HG03575 (cell line): ENCODE measurements at regions not wholly inside any gene's neighbourhood (a gene's known extent, or its start where the extent isn't known, plus 50 kb on each side); places are given as distances from the start of the nearest gene placed in this dataset.

Source experiments
- ATAC-seq: cut with Tn5 transposase; IDR thresholded peaks from one replicate; pipeline ENCODE4 v1.9.1; 2021; ENCODE audit not compliant: unreplicated experiment, insufficient number of reproducible peaks, low FRiP score; ENCODE audit errors: extremely low read depth

GRCh38 chr1:209249785-209250440 is 333.6 kb upstream of the CAMK1G start:
- no peak for ATAC-seq

- no peak for ATAC-seq
Measured at GRCh38 chr1:209250861-209251636, 332.5 kb upstream of the CAMK1G start.

GRCh38 chr1:209256766-209257350 is 326.7 kb upstream of the CAMK1G start:
- no peak for ATAC-seq

- no peak for ATAC-seq
Measured at GRCh38 chr1:209257454-209257853, 326.1 kb upstream of the CAMK1G start.

- ATAC-seq = no peak
Measured at GRCh38 chr1:209260136-209260535, 323.4 kb upstream of the CAMK1G start.

- no peak for ATAC-seq
Measured at GRCh38 chr1:209262631-209263030, 320.9 kb upstream of the CAMK1G start.

- ATAC-seq = no peak
Measured at GRCh38 chr1:209265301-209265700, 318.2 kb upstream of the CAMK1G start.

GRCh38 chr1:209266590-209267205 is 316.8 kb upstream of the CAMK1G start:
- no peak for ATAC-seq

- no peak for ATAC-seq
Measured at GRCh38 chr1:209267968-209268367, 315.5 kb upstream of the CAMK1G start.

- ATAC-seq = no peak
Measured at GRCh38 chr1:209268479-209268878, 315.0 kb upstream of the CAMK1G start.

GRCh38 chr1:209276321-209276720 is 307.2 kb upstream of the CAMK1G start:
- ATAC-seq = no peak

GRCh38 chr1:209277662-209278061 is 305.9 kb upstream of the CAMK1G start:
- ATAC-seq = no peak

- no peak for ATAC-seq
Measured at GRCh38 chr1:209291715-209292114, 291.8 kb upstream of the CAMK1G start.

GRCh38 chr1:209302779-209303568 is 280.5 kb upstream of the CAMK1G start:
- no peak for ATAC-seq

- ATAC-seq = no peak
Measured at GRCh38 chr1:209304166-209304565, 279.3 kb upstream of the CAMK1G start.

GRCh38 chr1:209305221-209305954 is 278.1 kb upstream of the CAMK1G start:
- ATAC-seq = no peak

GRCh38 chr1:209307846-209308245 is 275.7 kb upstream of the CAMK1G start:
- no peak for ATAC-seq

GRCh38 chr1:209309198-209309597 is 274.3 kb upstream of the CAMK1G start:
- ATAC-seq = no peak
